ENCODE measurements at regions not wholly inside any gene's neighbourhood (a gene's known extent, or its start where the extent isn't known, plus 50 kb on each side); places are given as distances from the start of the nearest gene placed in this dataset.

DNA sequence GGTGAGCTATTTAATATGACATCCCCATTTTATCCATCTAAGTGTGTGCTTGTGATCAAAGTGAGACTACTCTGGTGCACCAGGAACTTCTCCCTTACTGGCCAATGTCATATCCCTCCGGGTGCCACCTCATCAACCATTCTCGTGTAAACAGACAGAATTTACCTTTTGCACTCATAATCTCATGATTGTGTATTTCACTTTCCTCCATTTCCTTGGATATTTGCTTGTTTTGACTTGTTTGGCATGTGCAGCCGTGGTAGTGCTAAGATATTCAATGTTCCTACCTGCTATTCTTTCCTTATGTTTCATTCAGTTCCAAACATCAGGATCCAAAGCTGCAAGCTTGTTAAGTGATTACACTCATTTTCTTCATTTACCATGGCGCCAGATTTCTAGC, 280.5 kb upstream of the SP8 start:
- no peak for TF ChIP-seq POLR2AphosphoS5 (IDR thresholded peaks at IDR 0.05; ENCODE audit: insufficient read depth, low read depth, low read length)
- TF ChIP-seq, protein P1, sequence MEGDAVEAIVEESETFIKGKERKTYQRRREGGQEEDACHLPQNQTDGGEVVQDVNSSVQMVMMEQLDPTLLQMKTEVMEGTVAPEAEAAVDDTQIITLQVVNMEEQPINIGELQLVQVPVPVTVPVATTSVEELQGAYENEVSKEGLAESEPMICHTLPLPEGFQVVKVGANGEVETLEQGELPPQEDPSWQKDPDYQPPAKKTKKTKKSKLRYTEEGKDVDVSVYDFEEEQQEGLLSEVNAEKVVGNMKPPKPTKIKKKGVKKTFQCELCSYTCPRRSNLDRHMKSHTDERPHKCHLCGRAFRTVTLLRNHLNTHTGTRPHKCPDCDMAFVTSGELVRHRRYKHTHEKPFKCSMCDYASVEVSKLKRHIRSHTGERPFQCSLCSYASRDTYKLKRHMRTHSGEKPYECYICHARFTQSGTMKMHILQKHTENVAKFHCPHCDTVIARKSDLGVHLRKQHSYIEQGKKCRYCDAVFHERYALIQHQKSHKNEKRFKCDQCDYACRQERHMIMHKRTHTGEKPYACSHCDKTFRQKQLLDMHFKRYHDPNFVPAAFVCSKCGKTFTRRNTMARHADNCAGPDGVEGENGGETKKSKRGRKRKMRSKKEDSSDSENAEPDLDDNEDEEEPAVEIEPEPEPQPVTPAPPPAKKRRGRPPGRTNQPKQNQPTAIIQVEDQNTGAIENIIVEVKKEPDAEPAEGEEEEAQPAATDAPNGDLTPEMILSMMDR (IDR thresholded peaks at IDR 0.05; ENCODE audit: extremely low read depth in 1 of 2, insufficient read depth in 1 of 2, low read depth in 1 of 2, low read length in 2 of 2): no peak
- TF ChIP-seq EZH2 (IDR thresholded peaks at IDR 0.05; ENCODE audit: borderline replicate concordance, low read depth, low read length, severe bottlenecking): no peak
- no peak for TF ChIP-seq POLR2A (IDR thresholded peaks at IDR 0.05; ENCODE audit: low read depth, low read length)
- no peak for TF ChIP-seq GATA2 (IDR thresholded peaks at IDR 0.05; ENCODE audit: insufficient read depth, insufficient read length, low read depth, low read length)
- TF ChIP-seq FOS (IDR thresholded peaks at IDR 0.05; ENCODE audit: borderline replicate concordance, insufficient read depth, low read length): no peak
- TF ChIP-seq, protein P2, sequence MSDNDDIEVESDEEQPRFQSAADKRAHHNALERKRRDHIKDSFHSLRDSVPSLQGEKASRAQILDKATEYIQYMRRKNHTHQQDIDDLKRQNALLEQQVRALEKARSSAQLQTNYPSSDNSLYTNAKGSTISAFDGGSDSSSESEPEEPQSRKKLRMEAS (IDR thresholded peaks at IDR 0.05; ENCODE audit: insufficient read depth, insufficient read length): no peak
- TF ChIP-seq MYC (IDR thresholded peaks at IDR 0.05; ENCODE audit: low read depth, low read length): no peak
- TF ChIP-seq JUN (IDR thresholded peaks at IDR 0.05; ENCODE audit: borderline replicate concordance, insufficient read depth, insufficient read length, low read depth): no peak

Data from endothelial cell of umbilical vein (primary cell).